ENCODE measurements at regions not wholly inside any gene's neighbourhood (a gene's known extent, or its start where the extent isn't known, plus 50 kb on each side); places are given as distances from the start of the nearest gene placed in this dataset.

- H2AK5ac ChIP-seq (ENCODE audit: low read depth, low read length) = no peak overlapping the region
- no peak overlapping the region for H2BK12ac ChIP-seq (ENCODE audit: low read depth, low read length)
- no peak overlapping the region for H2BK20ac ChIP-seq (ENCODE audit: low read length)
- H4K20me1 ChIP-seq (replicated peaks in 1 of 2; ENCODE audit: control insufficient read depth in 1 of 2, insufficient read depth in 2 of 2, low read length in 2 of 2) = no peaks in the 10 kb centered on the region
- DNase-seq (ENCODE audit: low read depth in 1 of 2, low spot score in 2 of 2) = no peak
- FAIRE-seq = no peak
- no peak overlapping the region for H3K18ac ChIP-seq (ENCODE audit: extremely low read depth, low read length)
- no peaks in the 10 kb centered on the region for H3K9me3 ChIP-seq (ENCODE audit: insufficient read depth in 2 of 2, low read depth in 1 of 2, low read length in 1 of 2)
- H4K8ac ChIP-seq (ENCODE audit: extremely low read depth, insufficient read depth, low read length) = no peak overlapping the region
- H3K4ac ChIP-seq (replicated peaks; ENCODE audit: insufficient read length, low read depth, low read length) = no peak overlapping the region
- no peak for TF ChIP-seq RFX5 (IDR thresholded peaks at IDR 0.05; ENCODE audit: borderline replicate concordance, low read depth, low read length)
- TF ChIP-seq POLR2A (IDR thresholded peaks at IDR 0.05; ENCODE audit: control extremely low read depth in 1 of 2, low read depth in 2 of 2, low read length in 2 of 2) = no peak
- H2AFZ ChIP-seq (ENCODE audit: low read length) = no peak overlapping the region
- no peak overlapping the region for H3K23ac ChIP-seq (ENCODE audit: insufficient read length)
- no peaks in the 10 kb centered on the region for H3K36me3 ChIP-seq (ENCODE audit: control insufficient read depth in 2 of 4, insufficient read depth in 4 of 4, low read length in 3 of 4)
- H2BK15ac ChIP-seq (ENCODE audit: low read length) = no peak overlapping the region
- no peak overlapping the region for H3K4me2 ChIP-seq (ENCODE audit: insufficient read depth in 1 of 2, low read depth in 2 of 2, low read length in 2 of 2)
- H3K4me3 ChIP-seq (ENCODE audit: extremely low read depth in 1 of 4, insufficient read depth in 2 of 4, low read depth in 3 of 4, low read length in 4 of 4) = no peak overlapping the region
- no peak overlapping the region for H4K91ac ChIP-seq (replicated peaks; ENCODE audit: insufficient read length, low read length)
- H3K27me3 ChIP-seq (replicated peaks in 1 of 4; ENCODE audit: control insufficient read depth in 3 of 4, extremely low read depth in 1 of 4, insufficient read depth in 3 of 4, low read length in 3 of 4) = no peaks in the 10 kb centered on the region
- H3K56ac ChIP-seq (replicated peaks; ENCODE audit: insufficient read length, low read depth, low read length) = no peak overlapping the region
- H3K9ac ChIP-seq (replicated peaks in 1 of 4; ENCODE audit: extremely low read depth in 1 of 4, low read depth in 3 of 4, low read length in 3 of 4) = no peak overlapping the region
- WGBS, 2 experiments (ENCODE audit: extremely low coverage in 1 of 2, insufficient coverage in 1 of 2, insufficient read length in 1 of 2, insufficient replicate concordance in 2 of 2, low coverage in 1 of 2, low lambda C conversion rate in 2 of 2, missing lambda C conversion rate in 1 of 2) = 95% methylated on average over 2 of the region's 3 CpGs; no CpG with 5 or more reads in 1 of the 2 experiments
- no peaks in the 10 kb centered on the region; the same call in 1 of the 2 replicates for H3K23me2 ChIP-seq (ENCODE audit: low read depth, low read length)
- peaks cover 4% of the 10 kb centered on the region; the same call in 1 of the 2 replicates for H3K79me1 ChIP-seq (ENCODE audit: low read depth, low read length)
- H2BK120ac ChIP-seq (replicated peaks; ENCODE audit: low read depth, low read length) = no peak overlapping the region
- no peak overlapping the region for H3K14ac ChIP-seq (ENCODE audit: insufficient read length)
- H3K27ac ChIP-seq (ENCODE audit: low read depth, low read length) = no peak overlapping the region
- H3K4me1 ChIP-seq (replicated peaks in 1 of 4; ENCODE audit: control insufficient read depth in 3 of 4, insufficient read depth in 4 of 4, low read length in 3 of 4) = peaks cover 2 to 27% (median 23%) of the 10 kb centered on the region in 4 experiments; a peak in 6 of 7 replicates
- H2BK5ac ChIP-seq (ENCODE audit: low read depth, low read length) = no peak overlapping the region
- POLR2A ChIA-PET (ENCODE audit: partially characterized antibody) = no interaction called here
- CTCF ChIA-PET (ENCODE audit: partially characterized antibody) = no interaction called here
- H4K5ac ChIP-seq (ENCODE audit: insufficient read length, low read depth, low read length) = no peak overlapping the region
- no peaks in the 10 kb centered on the region for H3K79me2 ChIP-seq (ENCODE audit: control insufficient read depth in 1 of 2, insufficient read depth in 2 of 2, low read length in 2 of 2)
Measured at GRCh38 chr9:87402537-87402936, 95.1 kb upstream of the DAPK1 start.
